ENCODE measurements at regions not wholly inside any gene's neighbourhood (a gene's known extent, or its start where the extent isn't known, plus 50 kb on each side); places are given as distances from the start of the nearest gene placed in this dataset.

- ATAC-seq (no peak), DNase-seq (no peak)
- intact Hi-C loops (cut with micrococcal nuclease): no loop called here
These were observed 321.1 kb downstream of the PLK2 start for GRCh38 chr5:58138791-58139190.

DNA sequence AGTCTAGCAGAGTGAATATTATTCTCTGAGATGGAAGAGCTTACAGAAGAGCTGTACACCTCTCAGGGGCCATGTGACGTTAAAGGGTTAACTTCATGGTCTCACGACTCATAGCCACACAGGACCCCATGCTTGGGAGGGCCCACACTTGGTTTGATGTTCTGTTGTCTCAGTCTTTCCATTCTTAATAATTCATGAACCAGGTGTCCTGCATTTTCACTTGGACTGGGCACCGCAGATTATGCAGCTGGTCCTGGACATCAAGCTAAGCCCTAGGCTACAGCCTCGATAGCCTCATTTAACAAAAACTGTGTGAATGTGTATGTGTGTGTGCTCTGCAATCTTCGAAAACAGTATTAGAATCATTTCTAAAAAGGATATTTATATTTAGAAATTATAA, 323.5 kb downstream of the PLK2 start:
- intact Hi-C loops (cut with micrococcal nuclease): no loop called here
- DNase-seq: no peak
- no peak for ATAC-seq

- ATAC-seq: peak; percentile 38
- intact Hi-C loops (cut with micrococcal nuclease): no loop called here
- no peak for DNase-seq
These were observed 324.1 kb downstream of the PLK2 start for GRCh38 chr5:58135571-58136335.

- no peak for DNase-seq
- no peak for ATAC-seq
- intact Hi-C loops (cut with micrococcal nuclease): no loop called here
These were observed 326.1 kb downstream of the PLK2 start for GRCh38 chr5:58133631-58134296.

DNA sequence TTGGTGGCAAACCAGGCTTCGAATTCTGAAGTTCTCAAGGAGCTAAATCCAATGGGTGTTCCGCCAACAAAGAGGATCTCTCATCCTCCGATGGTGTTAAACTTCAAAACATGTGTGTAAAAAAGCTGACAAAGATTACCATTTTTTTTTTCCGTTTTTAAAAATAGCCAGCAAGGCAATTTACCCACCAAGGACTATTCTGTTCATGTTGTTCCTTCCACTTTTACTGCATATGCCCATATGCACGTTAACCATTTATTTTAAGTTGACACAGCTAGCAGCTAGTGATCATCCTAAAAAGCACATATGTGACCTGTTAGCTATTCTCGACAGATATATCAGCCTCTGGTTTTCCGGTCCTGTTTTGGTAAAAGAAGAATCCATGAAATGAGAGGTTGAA, 326.7 kb downstream of the PLK2 start:
- ATAC-seq: no peak
- DNase-seq: no peak
- intact Hi-C loops (cut with micrococcal nuclease): no loop called here

DNA sequence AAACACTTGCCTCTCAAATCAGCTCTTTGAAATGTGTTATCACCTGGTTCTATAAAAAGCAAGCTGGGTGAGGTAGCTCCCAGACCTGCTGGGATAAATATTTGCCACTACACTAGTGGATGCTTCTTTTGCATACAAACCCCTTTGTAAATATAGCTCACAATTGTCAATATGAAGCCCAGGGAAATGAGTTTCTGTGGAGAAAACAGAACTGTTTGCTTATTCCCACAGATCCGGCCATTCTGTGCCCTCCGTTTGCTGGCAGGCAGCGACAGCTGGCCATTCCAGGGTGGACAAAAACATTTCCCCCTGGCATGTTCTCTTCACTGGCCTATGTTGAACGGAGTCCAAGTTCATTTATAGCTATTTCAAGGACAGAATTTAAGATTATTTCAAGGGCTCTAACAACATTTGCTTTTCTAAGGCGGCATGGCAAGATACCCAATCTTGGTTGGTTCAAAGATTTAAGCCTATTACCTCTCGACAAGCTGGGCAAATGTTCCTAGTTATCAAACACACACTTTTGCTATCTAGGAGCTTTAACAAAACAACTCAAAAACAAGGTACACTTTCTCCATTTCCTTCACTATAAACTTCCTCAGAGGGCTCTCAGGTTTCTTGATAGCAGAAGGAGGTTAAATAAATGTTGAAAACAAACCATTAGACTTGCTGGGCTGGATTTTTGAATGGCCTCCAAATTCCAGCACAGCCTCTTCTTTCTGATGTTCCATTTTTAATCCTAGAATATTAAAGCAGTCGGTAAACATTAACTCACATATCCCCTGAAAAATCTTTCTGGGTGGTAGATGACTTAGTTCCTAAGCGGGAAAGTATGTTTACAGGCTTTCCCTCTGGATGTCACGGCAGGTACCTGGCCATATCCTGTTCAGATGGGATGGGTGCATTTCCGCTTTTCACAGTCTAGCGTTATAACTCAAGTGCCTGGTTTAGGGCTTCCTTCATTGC, 332.3 kb downstream of the PLK2 start:
- intact Hi-C loops (cut with micrococcal nuclease): no loop called here
- peak; percentile 30 for DNase-seq
- peak; percentile 85 for ATAC-seq

GRCh38 chr5:58123501-58123900, 336.4 kb downstream of the PLK2 start:
- DNase-seq (no peak), ATAC-seq (no peak)
- intact Hi-C loops (cut with micrococcal nuclease): no loop called here

DNA sequence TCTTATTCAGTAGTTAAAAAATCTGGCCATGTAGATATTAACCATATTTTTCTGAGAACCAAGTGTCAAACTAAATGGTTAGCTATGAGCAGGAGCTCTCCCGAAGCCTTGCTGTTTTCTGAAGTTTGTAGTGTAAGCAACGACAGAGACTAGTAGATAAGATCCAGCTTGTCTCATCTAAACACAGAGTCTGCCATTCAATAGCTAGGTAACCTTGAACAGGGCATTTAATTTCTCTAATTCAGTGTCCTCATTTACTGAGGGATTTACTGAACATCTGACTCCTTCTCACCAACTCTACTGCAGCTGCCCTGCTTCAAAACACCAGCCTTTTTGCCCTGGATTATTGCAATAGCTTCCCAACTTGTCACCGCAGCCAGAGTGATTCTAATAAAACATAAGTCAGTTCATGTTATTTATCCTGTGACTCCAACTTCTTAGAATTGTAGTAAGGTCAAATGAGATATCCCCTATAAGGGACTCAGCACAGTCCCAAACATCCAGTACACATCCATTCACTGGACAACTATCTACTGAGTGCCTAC, 337.0 kb downstream of the PLK2 start:
- no peak for DNase-seq
- no peak for ATAC-seq
- intact Hi-C loops (cut with micrococcal nuclease): no loop called here

GRCh38 chr5:58122157-58122556, 337.7 kb downstream of the PLK2 start:
- intact Hi-C loops (cut with micrococcal nuclease): no loop called here
- ATAC-seq: no peak
- DNase-seq: no peak

- intact Hi-C loops (cut with micrococcal nuclease): no loop called here
These were observed 338.5 kb downstream of the PLK2 start for GRCh38 chr5:58121391-58121790.

DNA sequence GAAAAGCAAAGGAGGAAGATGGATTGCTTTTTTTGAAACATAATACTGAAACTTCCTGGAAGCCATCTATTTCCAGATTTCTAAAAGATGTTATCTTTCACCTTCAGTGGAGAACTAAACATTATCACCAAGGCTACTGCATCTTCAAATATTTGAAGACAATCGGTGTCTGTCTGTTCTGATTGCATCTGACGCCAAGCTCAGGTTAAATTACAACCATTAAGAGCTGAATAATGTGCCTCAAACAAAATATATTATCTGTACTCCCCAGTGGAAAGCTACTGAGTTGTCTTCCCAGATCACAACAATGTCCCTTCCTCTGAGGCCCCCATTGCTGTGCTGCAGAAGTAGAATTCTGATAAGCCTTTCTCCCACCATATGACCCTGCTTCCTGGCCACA, 342.3 kb downstream of the PLK2 start:
- DNase-seq (no peak), ATAC-seq (no peak)
- intact Hi-C loops (cut with micrococcal nuclease): no loop called here

More at GRCh38 chr5:58121391-58121790, 338.5 kb downstream of the PLK2 start:
- DNase-seq (no peak), ATAC-seq (no peak)

DNA sequence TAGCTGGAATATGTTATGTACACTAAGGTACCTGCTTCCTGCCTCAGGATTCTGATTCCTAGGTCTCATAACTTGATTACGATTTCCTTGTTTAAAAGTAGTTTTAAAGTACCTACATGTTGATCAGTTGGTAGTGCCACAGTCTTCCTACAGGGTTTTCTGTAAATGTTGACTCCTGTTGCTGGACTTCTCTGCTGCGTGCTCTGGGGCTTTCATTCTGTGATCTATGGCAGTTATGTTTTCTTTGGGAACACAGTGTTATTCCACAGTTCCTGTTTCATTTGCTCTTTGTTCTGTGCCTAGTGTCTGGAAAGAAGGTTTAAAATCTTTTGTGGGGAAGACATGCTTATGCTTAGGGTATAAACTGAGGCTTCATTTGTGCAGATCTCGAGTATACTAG, 343.5 kb downstream of the PLK2 start:
- intact Hi-C loops (cut with micrococcal nuclease): no loop called here
- ATAC-seq (no peak), DNase-seq (no peak)

GRCh38 chr5:58115811-58116210, 344.1 kb downstream of the PLK2 start:
- DNase-seq (no peak), ATAC-seq (no peak)
- intact Hi-C loops (cut with micrococcal nuclease): no loop called here

DNA sequence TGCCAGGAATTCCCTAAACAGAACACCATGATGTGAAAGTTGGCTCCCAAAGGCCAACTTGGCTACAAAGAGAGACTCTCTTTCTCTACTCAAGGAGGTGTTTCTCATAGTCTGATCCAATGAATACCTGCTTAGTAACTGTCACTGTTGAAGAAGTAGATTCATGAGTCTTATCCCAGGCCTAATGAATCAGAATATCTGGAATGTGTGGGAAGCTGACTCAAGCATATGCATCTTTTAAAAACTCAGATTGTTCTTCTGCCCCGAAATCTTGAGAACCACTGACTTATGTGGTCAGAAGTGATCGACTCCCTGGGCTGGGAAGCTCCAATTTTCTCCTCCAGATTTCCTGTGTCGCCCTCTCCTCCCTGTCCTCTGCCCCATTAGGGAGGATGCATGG, 345.6 kb downstream of the PLK2 start:
- DNase-seq (no peak), ATAC-seq (no peak)
- intact Hi-C loops (cut with micrococcal nuclease): no loop called here

DNA sequence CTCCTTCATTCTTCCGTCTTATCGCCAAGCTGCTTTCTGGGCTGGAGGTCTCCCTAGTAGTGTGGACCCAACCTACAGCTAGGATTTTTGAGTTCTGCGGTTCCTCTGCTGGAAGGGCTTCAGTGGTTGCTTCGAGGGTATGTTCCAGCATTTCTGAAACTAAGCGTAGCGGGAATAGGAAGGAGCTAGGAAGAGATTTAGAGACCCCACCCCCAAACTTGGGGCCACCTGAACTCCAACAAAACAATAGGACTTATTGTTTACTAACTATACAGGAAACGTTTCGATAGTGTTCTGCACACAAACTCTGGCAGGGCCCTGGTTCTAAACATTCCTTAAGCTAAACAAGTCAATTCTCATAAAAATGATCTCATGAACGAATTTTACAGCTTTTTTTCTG, 346.7 kb downstream of the PLK2 start:
- intact Hi-C loops (cut with micrococcal nuclease): no loop called here
- DNase-seq (no peak), ATAC-seq (no peak)

DNA sequence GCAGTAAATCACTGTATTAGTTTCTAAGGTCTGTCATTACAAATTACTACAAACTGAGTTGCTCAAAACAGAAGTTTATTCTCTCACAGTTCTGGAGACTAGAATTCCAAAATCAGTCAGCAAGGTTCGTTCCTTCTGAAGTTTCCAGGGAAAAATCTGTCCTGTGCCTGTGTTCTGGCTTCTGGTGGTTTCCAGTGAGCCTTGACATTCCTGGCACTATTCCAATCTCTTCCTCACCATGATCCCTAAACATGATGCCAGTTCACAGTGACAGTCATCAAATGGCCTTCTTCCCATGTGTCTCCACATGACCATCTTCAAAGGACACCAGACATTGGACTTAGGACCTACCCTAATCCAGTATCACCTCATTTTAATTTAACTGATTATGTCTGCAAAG, 351.4 kb downstream of the PLK2 start:
- no peak for ATAC-seq
- intact Hi-C loops (cut with micrococcal nuclease): no loop called here
- DNase-seq: no peak

- no peak for ATAC-seq
- intact Hi-C loops (cut with micrococcal nuclease): no loop called here
- no peak for DNase-seq
These were observed 352.2 kb downstream of the PLK2 start for GRCh38 chr5:58107704-58108103.

DNA sequence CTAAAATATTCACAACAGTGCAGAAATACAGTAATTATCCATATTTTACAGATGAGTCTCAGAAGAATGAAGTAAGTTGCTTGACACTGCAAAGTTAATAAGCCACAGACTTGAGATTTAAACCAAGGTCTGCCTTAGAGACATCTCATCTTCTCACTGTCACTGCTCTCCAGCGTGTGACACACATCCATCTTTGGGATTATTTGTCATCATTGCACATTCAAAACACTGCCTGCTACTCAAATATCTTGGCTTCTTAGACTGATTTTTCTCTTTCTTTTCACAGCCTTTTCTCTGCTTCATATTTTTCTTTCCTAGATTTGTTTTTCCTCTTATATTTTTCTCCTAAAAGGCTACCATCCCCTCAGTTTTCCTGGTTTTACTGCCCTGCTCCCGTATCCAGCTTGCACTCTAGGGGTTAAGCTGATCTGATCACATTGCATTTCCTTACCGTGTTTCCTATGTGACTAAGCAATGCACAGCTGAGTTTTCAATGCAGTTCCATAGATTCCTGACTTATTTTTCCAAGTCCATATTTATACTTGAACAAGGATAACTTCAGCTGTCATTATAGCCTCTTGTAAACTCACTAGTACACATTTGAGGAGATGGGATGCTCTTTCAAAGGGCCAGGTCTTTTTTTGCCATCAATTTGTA, 353.0 kb downstream of the PLK2 start:
- ATAC-seq (no peak), DNase-seq (no peak)
- intact Hi-C loops (cut with micrococcal nuclease): no loop called here

- intact Hi-C loops (cut with micrococcal nuclease): no loop called here
- no peak for ATAC-seq
- DNase-seq: no peak
These were observed 354.1 kb downstream of the PLK2 start for GRCh38 chr5:58105836-58106235.

Measured in left ventricle myocardium superior (tissue), 1 donor.